HL-60 (cell line): ENCODE measurements at regions not wholly inside any gene's neighbourhood (a gene's known extent, or its start where the extent isn't known, plus 50 kb on each side); places are given as distances from the start of the nearest gene placed in this dataset.

Source experiments
- DNase-seq, 2 experiments: peaks; one replicate each; pipeline ENCODE4 v3.0.0-alpha.2; 2010 to 2020; ENCODE audit warnings: low read depth in 1 of 2, low spot score in 1 of 2
- H3K27ac ChIP-seq: fragments of 250-450 bp; sonication (Bioruptor Pico); replicated peaks from 2 replicates; pipeline ENCODE4 v1.5.1; 2020; ENCODE audit warnings: mild to moderate bottlenecking, moderate library complexity
- H3K27me3 ChIP-seq: fragments of 250-450 bp; sonication (Bioruptor Pico); 2 replicates; pipeline ENCODE4 v1.5.1; 2021; ENCODE audit warnings: mild to moderate bottlenecking, moderate library complexity; ENCODE audit not compliant: insufficient read depth, poor library complexity, severe bottlenecking
- H3K4me3 ChIP-seq: replicated peaks from 2 replicates; pipeline ENCODE4 v1.5.1; 2011; ENCODE audit warnings: mild to moderate bottlenecking, control low read depth, low read length; ENCODE audit not compliant: insufficient read depth
- CTCF ChIP-seq: IDR thresholded peaks from one replicate; pipeline ENCODE4 v1.5.1; 2011; ENCODE audit warnings: low read length, control low read depth, inconsistent platforms; ENCODE audit not compliant: insufficient read depth
- GABPA ChIP-seq: IDR thresholded peaks from 2 replicates; pipeline ENCODE4 v1.6.1; 2012; ENCODE audit warnings: low read depth
- POLR2AphosphoS5 ChIP-seq: IDR thresholded peaks from 2 replicates; pipeline ENCODE4 v1.6.1; 2012; ENCODE audit warnings: low read depth
- REST ChIP-seq: IDR thresholded peaks from 2 replicates; pipeline ENCODE4 v1.6.1; 2012; ENCODE audit warnings: low read depth; ENCODE audit not compliant: insufficient replicate concordance
- SPI1 ChIP-seq: IDR thresholded peaks from 2 replicates; pipeline ENCODE4 v1.6.1; 2012; ENCODE audit warnings: low read depth, mild to moderate bottlenecking, borderline replicate concordance

GRCh38 chr13:31469377-31469776, 269.6 kb downstream of the B3GLCT start:
- TF ChIP-seq SPI1 = no peak
- no peak for TF ChIP-seq CTCF
- no peak for TF ChIP-seq POLR2AphosphoS5
- no peak for TF ChIP-seq GABPA
- TF ChIP-seq REST = no peak
- no peak overlapping the region for H3K4me3 ChIP-seq
- no peaks in the 10 kb centered on the region for H3K27me3 ChIP-seq
- no peak for DNase-seq
- no peak overlapping the region for H3K27ac ChIP-seq

- no peak overlapping the region for H3K27ac ChIP-seq
- no peak for TF ChIP-seq REST
- no peak for DNase-seq
- H3K4me3 ChIP-seq = no peak overlapping the region
- H3K27me3 ChIP-seq = no peaks in the 10 kb centered on the region
These were observed 263.1 kb upstream of the RXFP2 start for GRCh38 chr13:31476266-31476665.

GRCh38 chr13:31476753-31477152, 262.6 kb upstream of the RXFP2 start:
- H3K4me3 ChIP-seq = no peak overlapping the region
- DNase-seq = no peak
- TF ChIP-seq POLR2AphosphoS5 (no peak), SPI1 (no peak), GABPA (no peak), CTCF (no peak), REST (no peak)

GRCh38 chr13:31477961-31478360, 261.4 kb upstream of the RXFP2 start:
- no peak for TF ChIP-seq POLR2AphosphoS5
- no peak for TF ChIP-seq SPI1
- TF ChIP-seq GABPA = no peak
- Histone ChIP-seq H3K4me3 (no peak overlapping the region), H3K27me3 (no peaks in the 10 kb centered on the region), H3K27ac (no peak overlapping the region)
- DNase-seq = no peak

More at GRCh38 chr13:31476753-31477152, 262.6 kb upstream of the RXFP2 start:
- Histone ChIP-seq H3K27ac (no peak overlapping the region), H3K27me3 (no peaks in the 10 kb centered on the region)
